ENCODE measurements at regions not wholly inside any gene's neighbourhood (a gene's known extent, or its start where the extent isn't known, plus 50 kb on each side); places are given as distances from the start of the nearest gene placed in this dataset.

DNA sequence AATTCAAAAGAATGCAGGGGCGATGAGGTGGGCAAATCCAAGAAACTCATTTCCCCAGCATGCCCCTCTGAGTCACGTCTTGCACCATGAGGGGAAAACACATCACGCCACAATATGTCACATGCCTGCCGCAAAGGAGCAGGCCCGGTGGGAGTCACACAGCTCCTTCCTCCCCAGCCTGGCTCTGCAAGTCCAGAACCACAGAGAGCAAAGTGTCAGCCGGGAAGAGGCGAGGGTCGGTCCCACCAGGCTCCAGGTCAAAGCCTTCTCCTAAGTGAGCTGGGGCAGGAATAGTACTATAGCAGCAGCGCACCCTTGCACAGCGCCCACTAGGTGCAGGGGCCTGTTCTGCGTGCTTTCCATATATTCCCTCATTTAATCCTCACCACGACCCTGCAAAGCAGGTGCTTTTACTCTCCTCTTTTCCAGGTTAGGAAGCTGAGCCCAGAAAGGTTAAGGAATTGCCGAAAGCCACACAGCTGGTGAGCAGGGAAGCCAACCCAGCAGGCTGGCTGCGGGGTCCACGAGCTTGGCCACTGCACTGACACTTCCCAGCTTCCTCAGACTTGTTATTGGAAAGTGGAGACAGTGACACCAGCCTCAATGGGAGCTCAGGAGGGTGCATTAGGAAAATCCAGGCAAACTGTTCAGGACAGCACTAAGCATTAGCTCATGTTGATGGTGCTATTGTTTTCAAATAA lies 94.0 kb upstream of the ZMIZ1 start:
- TF ChIP-seq CTCF (conservative IDR thresholded peaks at IDR 0.05; ENCODE audit: low read depth, low read length) (peak; percentile 92), EZH2 (IDR thresholded peaks at IDR 0.05; ENCODE audit: borderline replicate concordance, low read depth, low read length, poor library complexity, severe bottlenecking) (no peak)
